Hepatocyte (in vitro differentiated cells): ENCODE measurements at regions not wholly inside any gene's neighbourhood (a gene's known extent, or its start where the extent isn't known, plus 50 kb on each side); places are given as distances from the start of the nearest gene placed in this dataset.

ENCODE experiments used
- CTCF ChIP-seq: fragments of 200-600 bp; sonication (generic); IDR thresholded peaks from 2 replicates; pipeline ENCODE4 v1.5.1; 2016; ENCODE audit warnings: antibody characterized with exemption, mild to moderate bottlenecking; ENCODE audit not compliant: poor library complexity
- EZH2 ChIP-seq: fragments of 200-600 bp; sonication (generic); IDR thresholded peaks from 2 replicates; pipeline ENCODE4 v1.6.1; 2016; ENCODE audit warnings: antibody characterized with exemption, mild to moderate bottlenecking, borderline replicate concordance
- EZH2phosphoT487 ChIP-seq: fragments of 200-600 bp; sonication (generic); IDR thresholded peaks from one replicate; pipeline ENCODE4 v1.6.1; 2018; ENCODE audit warnings: antibody characterized with exemption, mild to moderate bottlenecking, low read depth, moderate library complexity; ENCODE audit not compliant: unreplicated experiment, severe bottlenecking

- TF ChIP-seq CTCF (no peak), EZH2 (no peak), EZH2phosphoT487 (no peak)
Measured at GRCh38 chr1:182145441-182145840, 83.9 kb upstream of the ZNF648 start.
